22Rv1 (cell line): ENCODE measurements at regions not wholly inside any gene's neighbourhood (a gene's known extent, or its start where the extent isn't known, plus 50 kb on each side); places are given as distances from the start of the nearest gene placed in this dataset.

ENCODE experiments used
- H3K27ac ChIP-seq: fragments of 450-650 bp; 2 replicates; pipeline ENCODE4 v1.5.1; 2017
- CTCF ChIP-seq: fragments of 450-650 bp; IDR thresholded peaks from 2 replicates; pipeline ENCODE4 v1.5.1; 2017; ENCODE audit warnings: mild to moderate bottlenecking
- ZFX ChIP-seq: fragments of 450-650 bp; IDR thresholded peaks from 2 replicates; pipeline ENCODE4 v1.6.1; 2017; ENCODE audit warnings: antibody characterized with exemption, borderline replicate concordance

- no peak for TF ChIP-seq ZFX
- no peak for TF ChIP-seq CTCF
Observed at GRCh38 chr2:18799397-18799796, 210.0 kb upstream of the NT5C1B start.

GRCh38 chr2:18797133-18797845 is 207.9 kb upstream of the NT5C1B start:
- TF ChIP-seq ZFX (no peak), CTCF (no peak)
- H3K27ac ChIP-seq: no peak overlapping the region

More at GRCh38 chr2:18799397-18799796, 210.0 kb upstream of the NT5C1B start:
- no peak overlapping the region for H3K27ac ChIP-seq

- no peak for TF ChIP-seq CTCF
- no peak for TF ChIP-seq ZFX
- no peak overlapping the region for H3K27ac ChIP-seq
Observed at GRCh38 chr2:18795906-18796305, 206.5 kb upstream of the NT5C1B start.

GRCh38 chr2:18792684-18793083 is 203.3 kb upstream of the NT5C1B start:
- TF ChIP-seq CTCF: no peak
- TF ChIP-seq ZFX: no peak
- no peak overlapping the region for H3K27ac ChIP-seq

GRCh38 chr2:18792226-18792629 is 202.9 kb upstream of the NT5C1B start:
- no peak for TF ChIP-seq CTCF
- no peak for TF ChIP-seq ZFX
- no peak overlapping the region for H3K27ac ChIP-seq

GRCh38 chr2:18791172-18791797 is 201.9 kb upstream of the NT5C1B start:
- H3K27ac ChIP-seq: no peak overlapping the region
- TF ChIP-seq CTCF (no peak), ZFX (no peak)

- no peak for TF ChIP-seq ZFX
- TF ChIP-seq CTCF: no peak
- H3K27ac ChIP-seq: no peak overlapping the region
Observed at GRCh38 chr2:18790509-18791171, 201.3 kb upstream of the NT5C1B start.
